K562 (cell line): ENCODE measurements at regions not wholly inside any gene's neighbourhood (a gene's known extent, or its start where the extent isn't known, plus 50 kb on each side); places are given as distances from the start of the nearest gene placed in this dataset.

Experiments
- ATAC-seq: fragments of 200-7000 bp; cut with Tn5 transposase; 3 replicates; pipeline ENCODE4 v1.9.1; 2020; ENCODE audit warnings: moderate library complexity
- BruUV-seq: library from RNA; stranded (reverse); fragments of 400-500 nt; replicated peaks from 2 replicates; lab custom pipeline; 2021; lab: Mats Ljungman, UMichigan
- CTCF ChIA-PET: fragments of 300-600 bp; formaldehyde crosslinking; extraction: SDS; loops from one replicate; lab custom pipeline; 2021; ENCODE audit warnings: low intra/inter-chr PET ratio; lab: Yijun Ruan, JAX
- POLR2A ChIA-PET: fragments of 300-600, 350-650 bp; sonication (Branson Sonifier 250); formaldehyde crosslinking; extraction: SDS; loops from one replicate; lab custom pipeline; 2021; ENCODE audit warnings: antibody characterized with exemption, inconsistent platforms; lab: Yijun Ruan, JAX
- DNase-seq, 4 experiments: peaks; one replicate each; pipeline versions ENCODE4 v3.0.0 to v3.0.0-alpha.2; 2011 to 2018; ENCODE audit warnings: low spot score in 3 of 4, mixed read lengths in 3 of 4; ENCODE audit errors: extremely low read depth in 1 of 4
- FAIRE-seq: peaks from 2 replicates; lab custom pipeline; 2011; peaks lifted over from hg19 to GRCh38; lab: Jason Lieb, UNC
- H2AFZ ChIP-seq: 2 replicates; pipeline ENCODE4 v1.6.0; 2011; ENCODE audit warnings: low read depth, low read length, control low read depth, inconsistent platforms
- H3K27ac ChIP-seq: fragments of 200-600 bp; 3 replicates; pipeline ENCODE4 v1.8.0; 2011; ENCODE audit warnings: low read depth, mild to moderate bottlenecking, control low read depth, inconsistent platforms, low read length, moderate library complexity, mixed read lengths; ENCODE audit errors: extremely low read depth
- H3K27me3 ChIP-seq, 2 experiments: fragments of 300-600 bp in 1 of 2; 2 replicates in 1 of 2; 3 replicates in 1 of 2; pipeline versions ENCODE4 v1.6.0 to v1.8.0; 2011; ENCODE audit warnings: inconsistent platforms in 2 of 2, low read length in 2 of 2, mild to moderate bottlenecking in 1 of 2, mixed read lengths in 1 of 2, moderate library complexity in 1 of 2; ENCODE audit not compliant: control insufficient read depth in 2 of 2, insufficient read depth in 2 of 2
- H3K36me3 ChIP-seq: fragments of 300-600 bp; 3 replicates; pipeline ENCODE4 v1.8.0; 2011; ENCODE audit warnings: mild to moderate bottlenecking, low read length, inconsistent platforms; ENCODE audit not compliant: control insufficient read depth, insufficient read depth
- H3K4me1 ChIP-seq, 2 experiments: fragments of 200-600 bp in 1 of 2; replicated peaks in 1 of 2; 2 replicates in 1 of 2; 3 replicates in 1 of 2; pipeline versions ENCODE4 v1.5.1 to v1.8.0; 2011; ENCODE audit warnings: inconsistent platforms in 2 of 2, low read length in 2 of 2, mild to moderate bottlenecking in 1 of 2, mixed read lengths in 1 of 2, moderate library complexity in 1 of 2; ENCODE audit not compliant: control insufficient read depth in 2 of 2, insufficient read depth in 2 of 2
- H3K4me2 ChIP-seq: 2 replicates; pipeline ENCODE4 v1.6.1; 2011; ENCODE audit warnings: low read length, control low read depth, inconsistent platforms, mixed read lengths; ENCODE audit not compliant: insufficient read depth
- H3K4me3 ChIP-seq: fragments of 200-600 bp; sonication (generic), shearing (Covaris generic); 2 replicates; pipeline ENCODE4 v1.5.1; 2016; ENCODE audit warnings: control low read depth, inconsistent platforms
- H3K79me2 ChIP-seq: fragments of 200-600 bp; 3 replicates; pipeline ENCODE4 v1.8.0; 2011; ENCODE audit warnings: low read length, inconsistent platforms; ENCODE audit not compliant: control insufficient read depth, insufficient read depth
- H3K9ac ChIP-seq, 2 experiments: 2 replicates each; pipeline versions ENCODE4 v1.6.0 to v1.6.1; 2011; ENCODE audit warnings: low read depth in 2 of 2, low read length in 2 of 2, control low read depth in 1 of 2, inconsistent platforms in 1 of 2, mild to moderate bottlenecking in 1 of 2, mixed read lengths in 1 of 2; ENCODE audit not compliant: insufficient read depth in 1 of 2
- H3K9me1 ChIP-seq: one replicate; pipeline ENCODE4 v1.6.0; 2011; ENCODE audit warnings: inconsistent platforms, mild to moderate bottlenecking, low read length, moderate library complexity; ENCODE audit not compliant: control insufficient read depth, insufficient read depth
- H3K9me3 ChIP-seq: replicated peaks from 2 replicates; pipeline ENCODE4 v1.5.1; 2011; ENCODE audit warnings: low read depth, low read length, inconsistent platforms; ENCODE audit not compliant: control insufficient read depth, insufficient read depth
- H4K20me1 ChIP-seq: replicated peaks from 2 replicates; pipeline ENCODE4 v1.6.1; 2011; ENCODE audit warnings: low read length, inconsistent platforms, mixed read lengths; ENCODE audit not compliant: control insufficient read depth, insufficient read depth
- DIDO1 ChIP-seq: fragments of 450-650 bp; IDR thresholded peaks from 2 replicates; pipeline ENCODE4 v1.6.1; 2016; ENCODE audit warnings: low read depth, missing biosample characterization, missing genetic modification characterization
- FIP1L1 ChIP-seq: fragments of 200-400 bp; formaldehyde crosslinking; IDR thresholded peaks from 2 replicates; pipeline ENCODE4 v1.6.1; 2018; ENCODE audit warnings: mild to moderate bottlenecking, low read depth, low read length; ENCODE audit not compliant: poor library complexity, severe bottlenecking
- FOS ChIP-seq: IDR thresholded peaks from 3 replicates; pipeline ENCODE4 v1.6.1; 2011; ENCODE audit not compliant: insufficient read length; ENCODE audit errors: extremely low read depth
- GTF2E2 ChIP-seq: fragments of 200-800 bp; sonication (Bioruptor generic); IDR thresholded peaks from 2 replicates; pipeline ENCODE4 v1.6.1; 2016; ENCODE audit warnings: missing genetic modification characterization, missing compliant biosample characterization
- HOXB6 ChIP-seq: fragments of 250-450 bp; sonication (Bioruptor Pico); IDR thresholded peaks from 2 replicates; pipeline ENCODE4 v1.5.1; 2022; ENCODE audit warnings: mild to moderate bottlenecking, borderline replicate concordance
- NFIX ChIP-seq: fragments of 250-450 bp; sonication (Bioruptor Pico); IDR thresholded peaks from 2 replicates; pipeline ENCODE4 v1.4.0; 2020; ENCODE audit warnings: low read depth, mild to moderate bottlenecking, moderate library complexity
- PHF21A ChIP-seq: fragments of 450-650 bp; IDR thresholded peaks from 2 replicates; pipeline ENCODE4 v1.6.1; 2017; ENCODE audit warnings: low read depth, borderline replicate concordance
- RFX1 ChIP-seq: fragments of 450-650 bp; IDR thresholded peaks from 2 replicates; pipeline ENCODE4 v1.6.1; 2016; ENCODE audit warnings: mild to moderate bottlenecking, moderate library complexity
- SRSF3 ChIP-seq: fragments of 200-400 bp; formaldehyde crosslinking; IDR thresholded peaks from 2 replicates; pipeline ENCODE4 v1.6.1; 2016; ENCODE audit warnings: mild to moderate bottlenecking, low read length, moderate library complexity; ENCODE audit not compliant: insufficient read depth
- WGBS: fragments of 100-300 bp; shearing (Covaris generic); methylation state at CpG from one replicate; pipeline ENCODE4 v1.1.6; 2016; ENCODE audit warnings: low coverage, mixed read lengths; ENCODE audit not compliant: insufficient coverage; ENCODE audit errors: missing lambda C conversion rate; 5-methylcytosine and 5-hydroxymethylcytosine counted together
- in situ Hi-C: fragments of 300-500 bp; cut with MboI; formaldehyde crosslinking; loops from 4 replicates; pipeline ENCODE4 v1.15.0; 2018; ENCODE audit warnings: inconsistent platforms, mixed read lengths
- intact Hi-C: fragments of 100-400 bp; cut with micrococcal nuclease; formaldehyde crosslinking; loops from 2 replicates; pipeline ENCODE4 v1.14.2; 2022
- TF ChIP-seq, protein P1 (sequence below): fragments of 450-650 bp; IDR thresholded peaks from 2 replicates; pipeline ENCODE4 v1.6.1; 2016; ENCODE audit warnings: low read depth, mild to moderate bottlenecking, moderate library complexity

DNA sequence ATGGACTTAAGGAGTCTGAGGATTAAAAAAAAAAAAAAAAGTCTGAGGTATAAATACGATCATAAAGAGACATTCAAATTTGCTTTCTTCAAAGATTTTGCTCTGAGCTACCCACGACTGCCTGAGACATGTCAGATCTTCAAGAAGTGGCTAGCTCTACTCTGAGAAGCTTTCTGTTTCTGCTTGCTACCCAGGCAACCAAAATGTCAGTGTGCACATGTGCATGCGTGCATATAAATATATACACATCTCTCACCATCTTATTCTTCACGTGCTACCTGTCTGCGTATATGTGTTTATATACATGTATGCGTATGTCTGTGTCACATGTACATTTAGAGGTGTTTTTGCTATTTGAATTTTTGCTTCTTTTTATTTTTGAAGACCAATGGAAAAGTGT is 299.6 kb upstream of the STXBP5 start:
- ChIA-PET CTCF (no interaction called here), POLR2A (interaction anchor here (0.6 to 5.0 kb wide), 9 partner anchors 8 to 307 kb away, joined by 3 to 36 read pairs (median 4); no protein-coding TSS in a partner anchor)
- Histone ChIP-seq H3K4me2 (no peak overlapping the region), H3K36me3 (no peaks in the 10 kb centered on the region), H3K79me2 (no peaks in the 10 kb centered on the region), H3K4me1 (peaks cover 0 to 31% of the 10 kb centered on the region in 2 experiments; a peak in 4 of 5 replicates), H2AFZ (no peak overlapping the region), H3K4me3 (no peak overlapping the region), H3K27me3 (no peaks in the 10 kb centered on the region), H4K20me1 (no peaks in the 10 kb centered on the region), H3K27ac (no peak overlapping the region), H3K9me3 (no peaks in the 10 kb centered on the region), H3K9ac (no peak overlapping the region), H3K9me1 (no peaks in the 10 kb centered on the region)
- no TSS peak for BruUV-seq
- WGBS, result 78% methylated on average over 6 of the region's 6 CpGs
- intact Hi-C loops (loop anchor here (5.0 kb wide), 2 partner anchors 98 to 113 kb away; no protein-coding TSS in a partner anchor), in situ Hi-C loops (no loop called here)
- FAIRE-seq (no peak), DNase-seq (no peak), ATAC-seq (no peak)
- TF ChIP-seq GTF2E2 (tag), result no peak
- no peak for TF ChIP-seq SRSF3
- TF ChIP-seq FIP1L1, result no peak
- TF ChIP-seq, protein P1, sequence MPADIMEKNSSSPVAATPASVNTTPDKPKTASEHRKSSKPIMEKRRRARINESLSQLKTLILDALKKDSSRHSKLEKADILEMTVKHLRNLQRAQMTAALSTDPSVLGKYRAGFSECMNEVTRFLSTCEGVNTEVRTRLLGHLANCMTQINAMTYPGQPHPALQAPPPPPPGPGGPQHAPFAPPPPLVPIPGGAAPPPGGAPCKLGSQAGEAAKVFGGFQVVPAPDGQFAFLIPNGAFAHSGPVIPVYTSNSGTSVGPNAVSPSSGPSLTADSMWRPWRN, result no peak
- TF ChIP-seq DIDO1, result no peak
- no peak for TF ChIP-seq FOS
- TF ChIP-seq PHF21A, result no peak
- 0 out of 2 replicates have a peak, but pooled peaks have one; percentile 29 for TF ChIP-seq NFIX
- TF ChIP-seq HOXB6 (CRISPR knock-in tag), result 0 out of 2 replicates have a peak, but pooled peaks have one; percentile 58
- 0 out of 2 replicates have a peak, but pooled peaks have one; percentile 18 for TF ChIP-seq RFX1
